ENCODE measurements at regions not wholly inside any gene's neighbourhood (a gene's known extent, or its start where the extent isn't known, plus 50 kb on each side); places are given as distances from the start of the nearest gene placed in this dataset.

DNA sequence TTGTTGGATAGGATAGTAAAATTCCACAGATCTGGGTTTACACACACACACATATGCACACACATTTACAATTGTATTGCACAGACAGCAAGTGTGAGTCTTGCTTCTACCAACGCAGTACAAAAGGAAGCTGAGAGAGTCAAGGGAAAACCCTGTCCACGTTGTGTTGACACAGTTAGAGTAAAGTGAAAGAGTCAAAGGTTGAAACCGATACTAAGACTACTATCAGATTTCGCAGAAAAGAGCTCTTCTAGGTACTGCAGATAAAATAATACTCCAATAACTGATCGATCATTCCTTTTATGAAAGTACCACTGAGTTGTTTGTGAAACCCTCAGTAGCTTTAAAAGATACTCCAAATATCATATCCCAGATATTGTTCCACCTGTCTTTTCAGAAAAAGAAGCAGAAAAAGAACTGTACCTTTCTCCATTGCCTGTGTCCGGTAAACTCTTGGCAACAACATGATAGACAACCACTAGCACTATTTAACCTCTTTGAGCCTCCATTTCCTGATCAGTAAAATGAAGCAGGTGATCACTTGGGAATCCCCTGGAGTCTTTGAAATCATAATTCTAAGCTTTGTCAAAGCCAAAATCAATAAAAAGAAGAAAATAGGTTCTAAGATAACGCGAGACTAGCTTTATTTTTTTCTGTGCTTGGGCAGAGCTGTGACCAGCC lies 224.6 kb upstream of the FOXN3 start:
- ChIA-PET CTCF (interaction anchor here (0.9 to 2.9 kb wide), 15 partner anchors 10 to 212 kb away, joined by 3 to 11 read pairs (median 4); no protein-coding TSS in a partner anchor), POLR2A (interaction anchor here (0.7 to 3.9 kb wide), 20 partner anchors 8 to 216 kb away, joined by 3 to 48 read pairs (median 4); no protein-coding TSS in a partner anchor)
- peaks cover 42% of the 10 kb centered on the region for H3K36me3 Mint-ChIP-seq (ENCODE audit: low read depth)
- peak; percentile 53 for DNase-seq
- H3K9me3 Mint-ChIP-seq (ENCODE audit: insufficient read depth), result peaks cover 38% of the 10 kb centered on the region
- H3K4me1 Mint-ChIP-seq (ENCODE audit: low read depth), result peaks cover 57% of the 10 kb centered on the region
- ATAC-seq, result peak; percentile 92
- no peaks in the 10 kb centered on the region for H3K27me3 Mint-ChIP-seq (ENCODE audit: low read depth)
- H3K27ac Mint-ChIP-seq, result peak overlapping the region; percentile 92
- H3K4me3 Mint-ChIP-seq, result peak overlapping the region; percentile 67

DNA sequence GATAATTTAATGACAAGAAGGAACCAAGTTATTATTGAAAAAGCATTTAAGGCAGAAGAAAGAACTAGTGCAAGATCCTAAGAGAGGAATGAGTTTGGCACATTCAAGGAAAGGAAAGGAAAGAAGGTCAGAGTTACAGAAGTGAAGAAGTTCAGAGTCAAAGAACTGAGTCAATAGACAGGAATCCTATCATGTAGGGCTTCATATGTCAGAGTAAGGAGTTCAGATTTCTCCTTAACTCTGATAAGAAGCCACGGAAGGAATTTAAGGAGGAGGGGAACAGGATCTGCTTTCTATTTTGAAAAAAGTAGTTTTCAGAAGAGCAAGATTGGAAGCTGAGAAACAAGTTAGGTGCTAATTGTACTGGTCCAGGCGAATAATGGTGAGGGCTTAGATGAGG lies 223.1 kb upstream of the FOXN3 start:
- peak overlapping the region; percentile 65 for H3K27ac Mint-ChIP-seq
- ChIA-PET POLR2A (interaction anchor here (1.2 to 3.9 kb wide), 5 partner anchors 9 to 88 kb away, joined by 3 to 48 read pairs (median 11); no protein-coding TSS in a partner anchor), CTCF (interaction anchor here (1.3 to 2.9 kb wide), 2 partner anchors 10 to 60 kb away, joined by 4 to 9 read pairs; no protein-coding TSS in a partner anchor)
- H3K9me3 Mint-ChIP-seq (ENCODE audit: insufficient read depth), result peaks cover 34% of the 10 kb centered on the region
- peaks cover 57% of the 10 kb centered on the region for H3K4me1 Mint-ChIP-seq (ENCODE audit: low read depth)
- H3K4me3 Mint-ChIP-seq, result no peak overlapping the region
- no peak for DNase-seq
- peaks cover 37% of the 10 kb centered on the region for H3K36me3 Mint-ChIP-seq (ENCODE audit: low read depth)
- no peaks in the 10 kb centered on the region for H3K27me3 Mint-ChIP-seq (ENCODE audit: low read depth)
- no peak for ATAC-seq

DNA sequence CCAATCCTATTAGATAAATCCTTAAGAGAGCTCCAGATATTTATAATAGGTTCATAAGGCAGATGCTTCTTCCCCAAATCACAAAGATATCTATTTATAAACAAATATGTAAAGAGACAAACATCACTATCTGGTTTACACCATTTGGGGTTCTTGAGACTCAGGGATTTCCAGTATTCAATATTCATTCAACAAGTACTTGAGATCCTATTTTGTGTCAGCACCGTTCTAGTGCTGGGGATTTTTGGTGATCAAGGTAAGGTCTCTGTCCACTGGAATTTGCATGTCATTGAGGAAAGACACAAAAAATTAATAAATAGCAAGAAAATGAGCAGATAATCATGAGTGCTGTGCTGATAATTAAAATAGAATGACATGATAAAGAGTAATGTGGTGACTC lies 222.7 kb upstream of the FOXN3 start:
- Mint-ChIP-seq H3K9me3 (ENCODE audit: insufficient read depth) (peaks cover 31% of the 10 kb centered on the region), H3K4me1 (ENCODE audit: low read depth) (peaks cover 57% of the 10 kb centered on the region), H3K4me3 (no peak overlapping the region), H3K27ac (peak overlapping the region; percentile 65), H3K36me3 (ENCODE audit: low read depth) (peaks cover 37% of the 10 kb centered on the region), H3K27me3 (ENCODE audit: low read depth) (no peaks in the 10 kb centered on the region)
- ChIA-PET CTCF (interaction anchor here (2.9 kb wide), 1 partner anchor 9 kb away, joined by 9 read pairs; no protein-coding TSS in a partner anchor), POLR2A (interaction anchor here (1.2 to 3.9 kb wide), 3 partner anchors 20 to 88 kb away, joined by 3 to 48 read pairs (median 10); no protein-coding TSS in a partner anchor)
- ATAC-seq (no peak), DNase-seq (no peak)

DNA sequence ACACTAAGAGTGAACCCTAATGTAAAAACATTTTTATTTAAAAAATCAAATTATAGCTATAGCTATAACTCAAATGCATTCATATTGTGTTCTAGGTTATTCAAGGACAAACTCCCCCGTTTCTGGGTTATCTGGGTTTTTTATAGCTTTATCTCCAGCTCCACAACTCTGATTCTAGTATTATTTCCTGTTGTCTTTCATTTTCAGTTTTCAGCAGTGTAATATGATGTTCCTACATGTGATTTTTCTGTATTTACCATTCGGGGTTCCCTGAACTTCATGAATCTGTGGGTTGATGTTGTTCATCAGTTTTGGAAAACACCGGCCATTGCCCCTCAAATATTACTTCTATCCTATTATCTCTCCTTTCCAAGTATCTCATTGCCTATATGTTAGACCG lies 221.9 kb upstream of the FOXN3 start:
- ChIA-PET CTCF (interaction anchor here (0.8 to 1.0 kb wide), 2 partner anchors 19 to 82 kb away, joined by 3 read pairs; no protein-coding TSS in a partner anchor), POLR2A (interaction anchor here (1.0 to 1.4 kb wide), 2 partner anchors 20 to 129 kb away, joined by 3 to 10 read pairs; no protein-coding TSS in a partner anchor)
- DNase-seq (no peak), ATAC-seq (no peak)
- Mint-ChIP-seq H3K4me1 (ENCODE audit: low read depth) (peaks cover 53% of the 10 kb centered on the region), H3K36me3 (ENCODE audit: low read depth) (peaks cover 37% of the 10 kb centered on the region), H3K4me3 (peak overlapping the region; percentile 23), H3K9me3 (ENCODE audit: insufficient read depth) (peaks cover 25% of the 10 kb centered on the region), H3K27me3 (ENCODE audit: low read depth) (no peaks in the 10 kb centered on the region), H3K27ac (peak overlapping the region; percentile 65)

DNA sequence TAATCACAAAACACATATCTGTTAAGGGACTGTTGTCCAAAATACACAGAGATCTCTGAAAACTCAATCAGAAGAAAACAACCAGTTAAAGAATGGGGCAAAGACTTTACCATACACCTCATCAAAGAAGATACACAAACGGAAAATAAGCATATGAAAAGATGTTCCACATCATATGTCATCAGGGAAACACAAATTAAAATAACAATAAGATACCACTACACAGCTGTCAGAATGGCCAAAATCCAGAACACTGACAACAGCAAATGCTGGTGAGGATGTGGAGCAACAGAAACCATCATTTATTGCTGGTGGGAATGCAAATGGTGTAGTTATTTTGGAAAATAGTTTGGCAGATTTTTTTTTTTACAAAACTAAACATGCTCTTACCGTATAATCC lies 220.5 kb upstream of the FOXN3 start:
- Mint-ChIP-seq H3K36me3 (ENCODE audit: low read depth) (peaks cover 33% of the 10 kb centered on the region), H3K27me3 (ENCODE audit: low read depth) (no peaks in the 10 kb centered on the region), H3K4me1 (ENCODE audit: low read depth) (peaks cover 43% of the 10 kb centered on the region), H3K4me3 (no peak overlapping the region), H3K27ac (no peak overlapping the region), H3K9me3 (ENCODE audit: insufficient read depth) (peaks cover 21% of the 10 kb centered on the region)
- POLR2A ChIA-PET, result no interaction called here
- CTCF ChIA-PET, result interaction anchor here (1.0 kb wide), 1 partner anchor 336 kb away, joined by 3 read pairs; no protein-coding TSS in a partner anchor
- no peak for ATAC-seq
- no peak for DNase-seq

DNA sequence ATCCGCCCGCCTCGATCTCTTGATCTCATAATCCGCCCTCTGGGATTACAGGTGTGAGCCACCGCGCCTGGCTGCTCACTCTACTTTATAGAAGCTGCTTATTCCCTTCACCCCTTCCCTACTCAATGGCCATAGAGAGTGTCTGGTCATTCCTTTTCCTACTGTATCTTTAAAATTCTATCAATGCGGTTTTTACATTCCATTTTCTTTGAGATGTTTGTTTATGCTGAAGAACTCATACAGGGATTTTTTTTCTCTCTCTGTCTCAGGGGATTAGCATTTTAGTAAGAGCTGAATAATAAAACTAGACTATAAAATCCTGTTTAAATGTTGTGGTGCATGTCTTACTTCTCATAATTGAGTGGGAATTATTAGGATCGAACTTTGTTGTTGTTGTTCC lies 218.6 kb upstream of the FOXN3 start:
- H3K4me1 Mint-ChIP-seq (ENCODE audit: low read depth), result peaks cover 34% of the 10 kb centered on the region
- DNase-seq (no peak), ATAC-seq (no peak)
- H3K4me3 Mint-ChIP-seq, result no peak overlapping the region
- ChIA-PET POLR2A (interaction anchor here (0.6 kb wide), 1 partner anchor 206 kb away, joined by 4 read pairs; no protein-coding TSS in a partner anchor), CTCF (no interaction called here)
- no peaks in the 10 kb centered on the region for H3K27me3 Mint-ChIP-seq (ENCODE audit: low read depth)
- H3K36me3 Mint-ChIP-seq (ENCODE audit: low read depth), result peaks cover 21% of the 10 kb centered on the region
- H3K9me3 Mint-ChIP-seq (ENCODE audit: insufficient read depth), result peaks cover 15% of the 10 kb centered on the region
- H3K27ac Mint-ChIP-seq, result no peak overlapping the region

DNA sequence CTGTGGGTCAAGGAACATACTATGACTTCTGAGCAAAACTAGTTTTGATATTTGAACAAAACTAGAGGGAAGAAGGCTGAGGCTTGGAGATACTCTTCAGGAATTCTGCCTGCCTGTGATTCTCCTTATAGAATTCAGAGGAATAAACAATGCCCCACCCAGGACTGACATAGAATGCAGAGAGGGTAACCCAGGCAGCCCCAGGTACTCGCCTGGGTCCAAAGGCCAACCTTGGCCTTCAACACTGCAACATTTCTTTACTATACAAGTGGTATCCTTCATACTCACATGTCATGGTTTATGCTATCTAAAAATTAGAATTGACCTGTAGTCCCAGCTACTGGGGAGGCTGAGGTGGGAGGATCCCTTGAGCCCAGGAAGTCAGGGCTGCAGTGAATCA lies 217.0 kb upstream of the FOXN3 start:
- peaks cover 9% of the 10 kb centered on the region for H3K36me3 Mint-ChIP-seq (ENCODE audit: low read depth)
- CTCF ChIA-PET, result no interaction called here
- DNase-seq, result no peak
- H3K27me3 Mint-ChIP-seq (ENCODE audit: low read depth), result no peaks in the 10 kb centered on the region
- POLR2A ChIA-PET, result interaction anchor here (1.0 to 1.1 kb wide), 2 partner anchors 8 to 15 kb away, joined by 4 to 5 read pairs; no protein-coding TSS in a partner anchor
- H3K9me3 Mint-ChIP-seq (ENCODE audit: insufficient read depth), result peaks cover 2% of the 10 kb centered on the region
- ATAC-seq, result no peak
- H3K27ac Mint-ChIP-seq, result no peak overlapping the region
- H3K4me3 Mint-ChIP-seq, result no peak overlapping the region
- H3K4me1 Mint-ChIP-seq (ENCODE audit: low read depth), result peaks cover 27% of the 10 kb centered on the region

DNA sequence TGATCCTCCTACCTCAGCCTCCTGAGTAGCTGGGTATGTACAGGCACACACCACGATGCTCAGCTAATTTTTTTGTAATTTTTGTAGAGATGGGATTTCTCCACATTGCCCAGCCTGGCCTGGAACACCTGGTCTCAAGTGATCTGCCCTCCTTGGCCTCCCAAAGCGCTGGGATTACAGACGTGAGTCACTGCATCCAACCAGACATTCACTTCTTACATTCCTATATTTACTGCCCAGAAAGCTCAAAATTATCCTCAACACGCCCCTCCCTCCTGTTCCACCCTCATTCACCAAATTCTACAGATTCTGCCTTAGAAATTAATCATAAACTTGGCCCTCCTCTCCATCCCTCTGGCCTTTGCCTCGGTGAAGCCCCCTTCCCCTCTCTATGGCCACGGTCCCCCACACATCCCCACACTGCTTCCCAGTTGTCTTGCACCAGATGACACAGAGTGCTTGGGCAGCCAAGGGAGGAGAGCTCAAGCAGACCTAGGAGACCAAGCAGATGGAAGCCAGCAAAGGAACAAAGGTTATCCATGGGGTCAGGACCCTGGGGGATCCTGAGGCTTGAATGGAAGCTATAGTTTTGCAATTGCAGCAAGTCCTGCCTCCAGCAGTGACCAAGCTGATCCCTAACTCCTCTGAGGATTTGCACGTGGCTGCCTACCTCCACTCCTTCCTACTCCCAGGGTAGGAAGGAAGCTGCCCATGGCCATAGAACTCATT lies 213.2 kb upstream of the FOXN3 start:
- DNase-seq, result no peak
- Mint-ChIP-seq H3K9me3 (ENCODE audit: insufficient read depth) (peaks cover 17% of the 10 kb centered on the region), H3K4me1 (ENCODE audit: low read depth) (peaks cover 45% of the 10 kb centered on the region), H3K4me3 (no peak overlapping the region), H3K27me3 (ENCODE audit: low read depth) (no peaks in the 10 kb centered on the region), H3K27ac (peak overlapping the region; percentile 17), H3K36me3 (ENCODE audit: low read depth) (peaks cover 22% of the 10 kb centered on the region)
- POLR2A ChIA-PET, result interaction anchor here (1.0 to 2.9 kb wide), 4 partner anchors 8 to 626 kb away, joined by 3 to 18 read pairs (median 10); partner anchors contain the start of gene PSMC1
- CTCF ChIA-PET, result interaction anchor here (1.2 to 2.9 kb wide), 2 partner anchors 11 to 91 kb away, joined by 3 to 9 read pairs; no protein-coding TSS in a partner anchor
- no peak for ATAC-seq

DNA sequence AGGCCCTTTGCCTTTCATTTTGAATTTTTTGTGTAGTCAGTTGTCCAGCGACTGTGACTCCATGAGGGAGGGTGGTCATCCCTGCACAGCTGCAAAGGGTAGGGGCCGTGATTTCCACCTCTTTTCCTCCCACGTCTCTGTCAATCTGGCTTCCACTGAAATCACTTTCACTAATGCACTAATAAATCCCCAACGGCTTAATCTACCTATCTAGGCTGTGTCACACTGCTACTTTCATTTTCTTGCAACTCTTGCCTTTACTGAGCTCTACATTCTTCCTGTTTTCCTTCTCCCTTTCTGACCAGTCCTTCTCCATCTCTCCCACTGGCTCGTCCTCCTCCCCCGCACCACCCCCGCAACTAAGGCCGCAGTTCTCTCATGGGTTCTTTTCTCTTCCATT lies 212.3 kb upstream of the FOXN3 start:
- Mint-ChIP-seq H3K4me3 (no peak overlapping the region), H3K36me3 (ENCODE audit: low read depth) (peaks cover 22% of the 10 kb centered on the region), H3K27ac (peak overlapping the region; percentile 48), H3K27me3 (ENCODE audit: low read depth) (no peaks in the 10 kb centered on the region), H3K9me3 (ENCODE audit: insufficient read depth) (peaks cover 17% of the 10 kb centered on the region), H3K4me1 (ENCODE audit: low read depth) (peaks cover 45% of the 10 kb centered on the region)
- DNase-seq (no peak), ATAC-seq (no peak)
- CTCF ChIA-PET, result interaction anchor here (2.9 kb wide), 1 partner anchor 12 kb away, joined by 9 read pairs; no protein-coding TSS in a partner anchor
- POLR2A ChIA-PET, result interaction anchor here (0.7 to 2.9 kb wide), 4 partner anchors 8 to 87 kb away, joined by 3 to 18 read pairs (median 10); no protein-coding TSS in a partner anchor

DNA sequence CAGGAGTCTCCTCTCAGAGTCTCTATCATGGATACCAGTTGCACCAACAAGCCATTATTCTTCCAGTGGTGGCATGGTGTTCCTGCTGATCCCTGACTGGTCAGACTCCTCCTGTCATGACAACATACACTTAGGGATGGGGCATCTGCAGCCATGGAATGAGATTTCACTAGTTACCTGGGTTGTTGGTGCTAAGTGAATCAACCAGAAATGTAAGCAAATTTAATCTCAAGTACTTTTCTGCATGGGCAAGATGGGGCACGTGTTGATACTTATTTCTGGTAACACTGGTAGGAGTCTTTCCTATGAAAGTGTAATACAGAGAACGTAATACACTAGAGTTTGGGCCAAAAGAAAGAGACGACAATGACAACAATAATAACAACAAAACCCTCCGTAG lies 211.5 kb upstream of the FOXN3 start:
- H3K4me1 Mint-ChIP-seq (ENCODE audit: low read depth), result peaks cover 45% of the 10 kb centered on the region
- CTCF ChIA-PET, result no interaction called here

DNA sequence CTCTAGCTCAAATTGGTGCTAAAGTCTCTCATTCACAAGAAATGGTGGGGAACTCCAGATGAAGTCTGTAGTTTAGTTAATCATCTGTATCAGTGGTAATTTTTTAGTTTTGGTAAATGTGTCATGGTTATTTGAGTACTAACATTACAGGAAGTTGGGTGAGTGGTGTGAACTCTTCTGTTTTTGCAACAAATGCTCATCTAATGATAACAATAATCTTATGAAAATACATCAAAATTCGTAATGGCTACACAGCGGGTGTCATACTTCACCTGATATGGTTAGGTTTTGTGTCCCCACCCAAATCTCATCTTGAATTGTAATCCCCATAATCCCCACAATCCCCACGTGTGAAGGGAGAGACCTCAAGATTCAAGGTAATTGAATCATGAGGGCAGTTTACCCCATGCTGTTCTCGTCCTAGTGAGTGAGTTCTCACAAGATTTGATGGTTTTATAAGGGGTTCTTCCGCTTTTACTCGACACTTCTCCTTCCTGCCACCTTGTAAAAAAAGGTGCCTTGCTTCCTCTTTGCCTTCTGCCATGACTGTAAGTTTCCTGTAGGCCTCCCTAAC lies 209.3 kb upstream of the FOXN3 start:
- DNase-seq, result no peak
- ChIA-PET CTCF (interaction anchor here (1.0 kb wide), 1 partner anchor 196 kb away, joined by 3 read pairs; no protein-coding TSS in a partner anchor), POLR2A (interaction anchor here (1.5 kb wide), 1 partner anchor 16 kb away, joined by 3 read pairs; no protein-coding TSS in a partner anchor)
- H3K27ac Mint-ChIP-seq, result peak overlapping the region; percentile 76
- H3K27me3 Mint-ChIP-seq (ENCODE audit: low read depth), result no peaks in the 10 kb centered on the region
- H3K4me3 Mint-ChIP-seq, result no peak overlapping the region
- peaks cover 53% of the 10 kb centered on the region for H3K4me1 Mint-ChIP-seq (ENCODE audit: low read depth)
- peaks cover 17% of the 10 kb centered on the region for H3K9me3 Mint-ChIP-seq (ENCODE audit: insufficient read depth)
- peaks cover 18% of the 10 kb centered on the region for H3K36me3 Mint-ChIP-seq (ENCODE audit: low read depth)
- ATAC-seq, result no peak

More for the DNA sequence above, 211.5 kb upstream of the FOXN3 start:
- Mint-ChIP-seq H3K36me3 (ENCODE audit: low read depth) (peaks cover 22% of the 10 kb centered on the region), H3K9me3 (ENCODE audit: insufficient read depth) (peaks cover 17% of the 10 kb centered on the region), H3K4me3 (no peak overlapping the region), H3K27me3 (ENCODE audit: low read depth) (no peaks in the 10 kb centered on the region), H3K27ac (no peak overlapping the region)
- POLR2A ChIA-PET, result interaction anchor here (0.9 kb wide), 1 partner anchor 14 kb away, joined by 3 read pairs; no protein-coding TSS in a partner anchor
- DNase-seq (no peak), ATAC-seq (no peak)
